ENCODE measurements at regions not wholly inside any gene's neighbourhood (a gene's known extent, or its start where the extent isn't known, plus 50 kb on each side); places are given as distances from the start of the nearest gene placed in this dataset.
"Not testable (repeated sequence)": the region's sequence is repeated elsewhere in the genome, so short reads cannot be mapped to it uniquely, and the experiment has no call there.

DNA sequence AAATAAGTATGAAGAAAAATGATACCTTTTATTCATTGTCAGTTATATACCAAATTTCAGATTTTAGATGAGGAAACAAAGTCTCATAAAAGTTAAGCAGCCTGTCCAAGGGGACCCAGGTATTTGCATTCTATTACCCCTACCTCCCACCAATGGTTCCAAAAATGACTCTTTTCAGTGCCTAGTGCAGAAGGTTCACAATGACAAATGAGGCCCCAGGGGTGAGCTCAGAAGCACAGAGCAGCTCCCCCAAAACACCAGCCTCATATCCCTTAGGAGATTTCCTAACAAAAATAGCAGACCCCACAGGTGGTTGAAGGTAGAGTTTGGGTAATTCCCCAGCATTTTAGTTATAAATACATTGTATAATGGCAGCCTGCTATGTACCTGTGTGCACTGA lies 168.6 kb downstream of the REEP3 start:
- no peak overlapping the region for H3K27ac ChIP-seq
- TF ChIP-seq, protein P1, sequence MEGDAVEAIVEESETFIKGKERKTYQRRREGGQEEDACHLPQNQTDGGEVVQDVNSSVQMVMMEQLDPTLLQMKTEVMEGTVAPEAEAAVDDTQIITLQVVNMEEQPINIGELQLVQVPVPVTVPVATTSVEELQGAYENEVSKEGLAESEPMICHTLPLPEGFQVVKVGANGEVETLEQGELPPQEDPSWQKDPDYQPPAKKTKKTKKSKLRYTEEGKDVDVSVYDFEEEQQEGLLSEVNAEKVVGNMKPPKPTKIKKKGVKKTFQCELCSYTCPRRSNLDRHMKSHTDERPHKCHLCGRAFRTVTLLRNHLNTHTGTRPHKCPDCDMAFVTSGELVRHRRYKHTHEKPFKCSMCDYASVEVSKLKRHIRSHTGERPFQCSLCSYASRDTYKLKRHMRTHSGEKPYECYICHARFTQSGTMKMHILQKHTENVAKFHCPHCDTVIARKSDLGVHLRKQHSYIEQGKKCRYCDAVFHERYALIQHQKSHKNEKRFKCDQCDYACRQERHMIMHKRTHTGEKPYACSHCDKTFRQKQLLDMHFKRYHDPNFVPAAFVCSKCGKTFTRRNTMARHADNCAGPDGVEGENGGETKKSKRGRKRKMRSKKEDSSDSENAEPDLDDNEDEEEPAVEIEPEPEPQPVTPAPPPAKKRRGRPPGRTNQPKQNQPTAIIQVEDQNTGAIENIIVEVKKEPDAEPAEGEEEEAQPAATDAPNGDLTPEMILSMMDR (IDR thresholded peaks at IDR 0.05) = no peak
- DNase-seq (ENCODE audit: low spot score) = no peak
- no peak overlapping the region for H3K4me3 ChIP-seq

- H3K27ac ChIP-seq = peak overlapping the region; percentile 5 to 20
- DNase-seq (ENCODE audit: low spot score) = no peak
Observed at GRCh38 chr10:63692220-63692896, 171.2 kb downstream of the REEP3 start.

DNA sequence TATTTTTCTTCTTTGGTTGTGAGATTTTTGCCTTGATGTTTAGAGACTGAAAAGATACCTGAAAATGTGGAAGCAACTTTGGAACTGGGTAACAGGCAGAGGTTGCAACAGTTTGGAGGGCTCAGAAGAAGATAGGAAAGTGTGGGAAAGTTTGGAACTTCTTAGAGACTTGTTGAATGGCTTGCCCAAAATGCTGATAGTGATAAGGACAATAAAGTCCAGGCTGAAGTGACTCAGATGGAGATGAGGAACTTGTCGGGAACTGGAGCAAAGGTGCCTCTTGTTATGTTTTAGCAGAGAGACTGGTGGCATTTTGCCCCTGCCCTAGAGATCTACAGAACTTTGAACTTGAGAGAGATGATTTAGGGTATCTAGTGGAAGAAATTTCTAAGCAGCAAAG lies 171.8 kb downstream of the REEP3 start:
- DNase-seq (ENCODE audit: low spot score); H3K4me3 ChIP-seq: not testable (repeated sequence)
- peak overlapping the region; percentile 4 to 5 for H3K27ac ChIP-seq

More at GRCh38 chr10:63692220-63692896, 171.2 kb downstream of the REEP3 start:
- TF ChIP-seq, protein P1 (IDR thresholded peaks at IDR 0.05) = no peak
- no peak overlapping the region for H3K4me3 ChIP-seq

- DNase-seq (ENCODE audit: low spot score) = no peak
- Histone ChIP-seq H3K27ac (no peak overlapping the region), H3K4me3 (no peak overlapping the region)
- TF ChIP-seq, protein P1 (IDR thresholded peaks at IDR 0.05) = no peak
Observed at GRCh38 chr10:63696205-63696604, 175.0 kb downstream of the REEP3 start.

GRCh38 chr10:63697956-63698786 lies 177.0 kb downstream of the REEP3 start:
- Histone ChIP-seq H3K27ac (peak overlapping the region in 1 of 2 donors; percentile 88), H3K4me3 (no peak overlapping the region)
- DNase-seq (ENCODE audit: low spot score) = no peak
- TF ChIP-seq, protein P1 (IDR thresholded peaks at IDR 0.05) = no peak

GRCh38 chr10:63698787-63699150 lies 177.6 kb downstream of the REEP3 start:
- TF ChIP-seq, protein P1 (IDR thresholded peaks at IDR 0.05) = no peak
- DNase-seq (ENCODE audit: low spot score) = no peak
- peak overlapping the region in 1 of 2 donors; percentile 88 for H3K27ac ChIP-seq
- no peak overlapping the region for H3K4me3 ChIP-seq

DNA sequence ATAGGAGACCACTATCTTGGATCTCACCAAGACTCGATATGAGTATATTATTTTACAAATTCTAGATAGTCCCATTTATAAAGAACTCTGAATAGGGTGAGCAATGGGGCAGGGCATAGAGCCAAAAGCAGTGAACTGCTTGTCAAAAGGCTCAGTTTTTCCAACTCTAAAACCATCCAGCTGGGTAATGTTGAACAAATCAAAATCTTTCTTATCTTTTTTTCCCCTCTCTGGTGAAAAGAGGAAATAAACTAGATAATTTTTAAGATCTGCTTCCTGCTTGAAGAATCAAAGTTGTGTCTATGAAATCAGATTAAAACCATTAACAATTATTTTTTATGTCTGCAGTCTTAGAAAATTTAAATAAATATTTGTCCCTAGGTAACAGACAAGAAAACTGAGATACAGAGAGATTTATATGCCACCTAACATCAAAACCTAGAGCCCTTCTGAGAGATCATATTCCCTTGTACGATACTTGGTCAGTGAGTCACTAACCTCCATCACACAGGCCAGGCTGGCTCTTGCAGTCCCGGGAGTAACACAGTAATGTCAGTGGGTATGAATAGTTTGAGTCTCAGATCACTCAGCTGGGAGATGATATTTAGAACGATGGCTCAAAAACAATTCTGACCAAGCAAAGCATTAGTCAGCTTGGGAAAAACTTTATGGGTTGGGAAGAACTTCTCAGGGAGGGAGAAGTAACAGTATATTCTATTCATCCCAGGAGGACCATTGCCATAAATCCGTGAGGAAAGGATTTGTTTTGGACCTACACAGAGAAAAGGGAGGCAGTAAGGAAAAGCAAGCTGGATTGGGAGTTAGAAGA lies 178.8 kb downstream of the REEP3 start:
- peak overlapping the region; percentile 40 for H3K4me3 ChIP-seq
- DNase-seq (ENCODE audit: low spot score) = no peak
- peak overlapping the region; percentile 78 to 88 for H3K27ac ChIP-seq
- TF ChIP-seq, protein P1 (IDR thresholded peaks at IDR 0.05) = no peak

Data from coronary artery (tissue), 2 donors.